GM12865 (cell line): ENCODE measurements at regions not wholly inside any gene's neighbourhood (a gene's known extent, or its start where the extent isn't known, plus 50 kb on each side); places are given as distances from the start of the nearest gene placed in this dataset.

Source experiments
- DNase-seq: peaks from one replicate; pipeline ENCODE4 v3.0.0; 2010; ENCODE audit warnings: low read depth
- H3K4me3 ChIP-seq: 2 replicates; pipeline ENCODE4 v1.5.1; 2011; ENCODE audit warnings: mild to moderate bottlenecking, low read depth, low read length, control low read depth
- CTCF ChIP-seq: IDR thresholded peaks from 2 replicates; pipeline ENCODE4 v1.5.1; 2011; ENCODE audit warnings: low read length, control low read depth, low read depth, inconsistent platforms; ENCODE audit not compliant: insufficient read depth; ENCODE audit errors: missing control alignments

GRCh38 chr9:79473704-79474103 lies 98.1 kb upstream of the TLE4 start:
- TF ChIP-seq CTCF, result no peak
- no peak for DNase-seq

DNA sequence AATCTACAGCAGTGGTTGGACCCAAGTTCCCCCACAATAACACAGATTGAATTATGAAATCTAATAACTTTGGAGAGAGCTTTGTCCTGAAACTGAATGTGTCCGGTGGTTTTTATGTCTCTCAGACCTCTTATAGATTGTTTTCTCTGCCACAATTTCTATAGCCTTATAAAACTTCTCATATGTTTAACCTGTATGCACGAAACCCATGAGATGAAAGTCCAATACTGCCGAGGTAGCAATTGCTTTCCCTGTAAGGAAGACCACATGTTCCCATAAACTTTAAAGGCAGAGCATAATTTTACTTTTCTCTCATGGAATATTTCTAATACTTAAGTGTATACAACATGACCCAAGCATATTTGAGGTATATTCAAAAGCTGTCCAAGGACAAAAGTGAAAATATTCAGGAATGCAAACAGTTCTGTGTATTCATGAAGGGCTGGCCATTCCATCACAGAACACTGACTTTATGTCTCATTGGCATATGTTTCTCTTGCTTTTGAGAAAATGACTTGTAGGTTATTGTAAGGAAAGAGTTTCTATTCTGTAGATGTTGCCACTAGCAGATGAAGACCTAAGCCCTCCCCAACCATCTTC lies 94.4 kb upstream of the TLE4 start:
- no peak for TF ChIP-seq CTCF
- no peak for DNase-seq
- H3K4me3 ChIP-seq, result no peak overlapping the region

More at GRCh38 chr9:79473704-79474103, 98.1 kb upstream of the TLE4 start:
- H3K4me3 ChIP-seq, result no peak overlapping the region

- no peak overlapping the region for H3K4me3 ChIP-seq
- peak; percentile 54 for DNase-seq
- peak; percentile 43 for TF ChIP-seq CTCF
Measured at GRCh38 chr9:79477955-79478771, 93.6 kb upstream of the TLE4 start.

DNA sequence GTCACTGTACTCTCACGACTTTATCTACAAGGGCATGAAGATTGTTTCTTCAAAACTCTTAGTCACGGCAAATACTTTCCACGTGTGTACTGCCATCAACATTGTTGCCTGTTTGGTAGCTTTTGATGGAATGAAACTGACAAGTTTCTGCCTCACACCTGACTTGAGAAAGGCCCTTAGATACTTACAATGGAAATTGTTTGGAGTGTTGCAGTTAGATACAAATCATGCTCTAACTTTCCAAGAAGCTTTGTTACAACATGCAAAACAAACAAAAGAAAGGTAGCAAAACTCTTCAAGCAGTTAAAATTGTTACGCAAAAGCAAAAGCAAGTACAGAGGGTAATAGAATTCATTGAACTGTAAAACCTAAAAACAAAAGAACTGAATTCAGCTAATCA lies 91.1 kb upstream of the TLE4 start:
- DNase-seq, result no peak
- H3K4me3 ChIP-seq, result no peak overlapping the region
- no peak for TF ChIP-seq CTCF

DNA sequence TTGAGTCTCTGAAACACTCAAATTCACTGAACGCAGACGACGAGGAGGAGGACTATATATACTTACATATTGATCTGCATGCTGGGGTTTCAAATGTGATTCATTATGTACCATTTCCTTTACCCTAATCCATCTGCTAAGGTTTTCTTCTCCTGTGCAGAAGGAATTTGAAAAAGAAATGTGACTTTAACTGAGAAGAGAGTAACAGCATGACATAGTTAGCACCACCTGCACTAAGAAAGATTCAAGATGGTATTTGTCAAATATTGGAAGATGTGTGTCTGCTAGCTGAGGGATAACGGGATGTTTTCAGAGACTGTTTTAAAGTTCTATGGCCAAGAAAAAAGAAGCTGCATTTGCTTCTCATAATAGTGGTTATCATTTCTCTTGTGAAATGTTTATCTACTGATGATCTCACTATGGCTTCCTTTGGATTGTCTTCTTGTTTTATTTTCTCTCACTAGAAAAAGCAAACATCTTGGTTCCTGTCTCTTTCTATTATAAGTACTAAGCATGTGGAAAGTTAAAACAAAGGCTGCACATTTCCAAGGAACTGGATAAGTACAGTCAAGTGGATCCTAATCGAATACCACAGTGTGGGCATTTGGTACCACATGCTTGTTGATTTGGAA lies 89.8 kb upstream of the TLE4 start:
- TF ChIP-seq CTCF, result no peak
- no peak overlapping the region for H3K4me3 ChIP-seq
- DNase-seq, result no peak

DNA sequence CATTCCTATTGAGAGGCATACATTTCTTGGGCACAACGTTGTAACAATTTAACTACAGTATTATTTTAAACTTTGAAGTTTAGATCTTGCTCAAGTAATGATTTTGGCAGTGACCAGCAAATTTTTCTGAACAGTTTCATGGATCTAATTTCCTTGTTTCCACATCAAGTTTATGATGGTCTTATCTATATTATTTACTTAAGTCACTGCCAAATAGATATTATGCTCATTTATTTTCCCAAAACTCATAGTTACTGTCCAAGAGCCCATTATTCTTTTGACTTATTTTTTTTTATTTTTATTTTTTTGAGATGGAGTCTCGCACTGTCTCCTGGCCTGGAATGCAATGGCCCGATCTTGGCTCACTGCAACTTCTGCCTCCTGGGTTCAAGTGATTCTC lies 86.5 kb upstream of the TLE4 start:
- H3K4me3 ChIP-seq, result no peak overlapping the region
- DNase-seq, result no peak
- TF ChIP-seq CTCF, result no peak
